GM19025 (cell line): ENCODE measurements at regions not wholly inside any gene's neighbourhood (a gene's known extent, or its start where the extent isn't known, plus 50 kb on each side); places are given as distances from the start of the nearest gene placed in this dataset.
A peak's percentile ranks its signal among the peaks of the same experiment; 100 is the strongest.
"Not testable (repeated sequence)": the region's sequence is repeated elsewhere in the genome, so short reads cannot be mapped to it uniquely, and the experiment has no call there.

Experiments
- ATAC-seq: cut with Tn5 transposase; IDR thresholded peaks from one replicate; pipeline ENCODE4 v1.9.1; 2021; ENCODE audit warnings: mild to moderate bottlenecking, low read depth, moderate library complexity; ENCODE audit not compliant: unreplicated experiment

GRCh38 chr1:181951213-181951612 lies 110.3 kb downstream of the ZNF648 start:
- no peak for ATAC-seq

DNA sequence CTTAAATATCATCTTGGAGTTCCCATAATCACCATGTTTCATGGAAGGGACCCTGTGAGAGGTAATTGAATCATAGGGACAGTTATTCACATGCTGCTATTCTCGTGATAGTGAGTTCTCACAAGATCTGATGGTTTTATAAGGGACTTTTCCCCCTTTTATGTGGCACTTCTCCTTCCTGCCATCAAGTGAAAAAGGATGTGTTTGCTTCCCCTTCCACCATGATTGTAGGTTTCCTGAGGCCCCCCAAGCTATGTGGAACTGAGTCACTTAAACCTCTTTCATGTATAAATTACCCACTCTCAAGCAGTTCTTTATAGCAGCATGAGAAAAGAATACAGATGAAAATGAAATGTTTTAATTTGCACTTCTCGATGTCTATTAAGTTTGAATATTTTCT lies 112.0 kb downstream of the ZNF648 start:
- ATAC-seq = no peak

DNA sequence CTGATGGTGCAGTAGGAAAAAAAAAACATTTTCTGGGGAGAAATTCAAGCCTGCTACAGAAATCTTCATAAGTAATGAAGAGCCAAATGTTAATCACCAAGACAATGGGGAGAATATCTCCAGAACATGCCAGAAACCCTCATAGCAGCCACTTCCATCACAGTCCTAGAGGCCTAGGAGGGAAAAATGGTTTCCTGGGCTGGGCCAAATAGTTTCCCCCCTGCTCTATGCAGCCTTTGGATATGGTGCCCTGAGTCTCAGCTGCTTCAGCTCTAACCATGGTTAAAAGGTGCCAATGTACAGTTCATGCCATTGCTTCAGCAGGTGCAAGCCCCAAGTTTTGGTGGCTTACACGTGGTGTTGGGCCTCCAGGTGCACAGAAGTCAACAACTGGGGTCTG lies 113.1 kb downstream of the ZNF648 start:
- ATAC-seq = no peak

- ATAC-seq = no peak
Observed at GRCh38 chr1:181947441-181947840, 114.1 kb downstream of the ZNF648 start.

GRCh38 chr1:181936768-181937581 lies 124.5 kb downstream of the ZNF648 start:
- peak; percentile 87 for ATAC-seq

DNA sequence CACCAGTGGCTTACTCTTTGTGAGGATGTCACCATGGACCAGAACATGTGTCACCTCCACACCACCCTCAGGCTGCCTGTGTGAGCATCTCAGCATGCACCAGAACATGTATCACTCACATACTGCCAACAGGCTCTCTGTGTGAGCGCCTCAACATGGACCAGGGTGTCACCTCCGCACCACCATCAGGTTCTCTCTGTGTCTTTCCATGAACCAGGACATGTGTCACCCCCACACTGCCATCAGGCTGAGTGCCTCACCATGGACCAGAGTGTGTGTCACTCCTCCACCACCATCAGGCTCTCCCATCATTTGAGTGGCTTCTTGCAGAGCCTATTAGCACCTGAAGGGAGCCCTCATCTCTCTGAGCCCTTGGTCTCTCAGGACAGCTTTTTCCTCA lies 125.2 kb downstream of the ZNF648 start:
- peak; percentile 31 for ATAC-seq

DNA sequence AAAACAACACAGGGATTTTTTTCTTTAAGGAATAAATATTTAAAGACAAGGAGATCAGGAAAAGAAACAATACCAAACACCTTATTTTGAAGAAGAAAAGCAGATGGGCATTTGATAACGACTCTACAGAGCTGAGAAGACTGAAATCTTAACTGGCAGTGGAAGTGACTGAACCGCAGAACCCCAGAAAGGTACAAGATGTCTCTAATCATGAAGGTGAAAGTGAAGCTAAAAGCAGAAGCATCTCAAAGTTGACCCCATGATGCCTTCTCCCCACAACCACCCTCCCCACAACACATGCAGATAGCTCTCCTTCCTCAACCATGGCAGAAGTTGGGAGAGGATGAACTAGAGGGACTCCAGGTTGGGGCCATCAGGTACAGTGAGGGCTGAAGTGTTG lies 129.6 kb downstream of the ZNF648 start:
- ATAC-seq = no peak

DNA sequence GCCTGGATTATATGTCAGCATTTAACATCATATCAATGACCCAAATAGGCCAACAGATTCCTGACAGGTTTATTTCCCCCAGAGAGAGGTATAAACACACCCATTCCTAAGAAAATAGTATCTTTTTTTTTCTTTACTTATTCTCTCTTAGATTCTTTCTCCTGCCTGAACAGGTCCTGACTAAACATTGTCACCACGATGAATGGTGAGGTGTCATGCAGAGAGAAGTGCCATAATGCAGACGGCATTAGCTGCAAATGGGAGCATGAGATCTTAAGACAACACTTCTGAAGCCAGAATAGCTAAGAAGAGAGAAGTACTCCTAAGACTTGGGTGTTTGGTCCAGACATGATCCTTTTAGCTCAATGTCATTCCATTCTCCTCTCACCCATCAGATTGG lies 131.3 kb downstream of the ZNF648 start:
- ATAC-seq = no peak

DNA sequence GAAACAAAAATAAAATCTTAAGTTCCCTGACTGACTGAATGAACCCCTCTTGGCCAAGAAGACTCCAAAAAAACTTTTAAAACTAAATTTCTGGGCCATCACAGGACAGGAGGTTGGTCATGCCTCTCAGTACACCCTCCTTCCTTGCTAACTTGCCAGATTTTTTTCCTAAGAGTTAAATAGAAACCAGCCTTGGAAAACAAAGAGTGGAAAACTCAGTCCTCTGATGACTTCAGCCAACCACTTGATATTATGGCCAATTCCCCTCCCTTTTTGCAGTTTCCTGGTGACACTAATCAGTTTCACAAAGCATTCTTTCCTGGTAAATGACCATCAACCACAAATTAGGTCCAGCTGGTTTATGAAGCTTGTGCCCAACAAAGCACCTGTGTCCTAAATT lies 134.8 kb downstream of the ZNF648 start:
- no peak for ATAC-seq

DNA sequence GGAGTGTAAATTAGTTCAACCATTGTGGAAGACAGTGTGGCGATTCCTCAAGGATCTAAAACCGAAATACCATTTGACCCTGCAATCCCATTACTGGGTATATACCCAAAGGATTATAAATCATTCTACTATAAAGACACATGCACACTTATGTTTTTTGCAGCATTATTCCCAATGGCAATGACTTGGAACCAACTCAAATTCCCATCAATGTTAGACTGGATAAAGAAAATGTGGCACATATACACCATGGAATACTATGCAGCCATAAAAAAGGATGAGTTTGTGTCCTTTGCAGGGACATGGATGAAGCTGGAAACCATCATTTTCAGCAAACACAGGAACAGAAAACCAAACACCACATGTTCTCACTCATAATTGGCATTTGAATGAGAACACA lies 137.5 kb downstream of the ZNF648 start:
- ATAC-seq = not testable (repeated sequence)

- no peak for ATAC-seq
Observed at GRCh38 chr1:181919542-181919941, 142.0 kb downstream of the ZNF648 start.

- ATAC-seq = no peak
Observed at GRCh38 chr1:181918880-181919525, 142.5 kb downstream of the ZNF648 start.

DNA sequence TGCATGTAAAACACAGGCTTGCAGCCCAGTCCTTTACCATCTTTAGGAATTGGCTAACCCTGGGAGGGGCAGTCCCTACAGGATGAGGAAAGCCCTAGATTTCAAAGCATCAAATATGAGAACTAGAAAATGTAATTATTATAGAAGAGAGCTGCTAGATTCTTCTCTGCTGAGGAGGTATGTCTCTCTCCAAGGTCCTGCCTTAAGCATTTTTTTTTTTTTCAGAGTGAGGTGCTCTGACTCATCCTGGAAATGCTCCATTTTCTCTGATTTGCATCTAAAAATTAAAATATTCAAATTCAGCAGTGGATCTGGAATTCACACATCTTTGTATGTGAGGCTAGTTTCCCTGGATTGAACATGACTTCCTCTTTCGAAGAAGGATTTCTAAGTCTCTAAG lies 149.8 kb downstream of the ZNF648 start:
- no peak for ATAC-seq

DNA sequence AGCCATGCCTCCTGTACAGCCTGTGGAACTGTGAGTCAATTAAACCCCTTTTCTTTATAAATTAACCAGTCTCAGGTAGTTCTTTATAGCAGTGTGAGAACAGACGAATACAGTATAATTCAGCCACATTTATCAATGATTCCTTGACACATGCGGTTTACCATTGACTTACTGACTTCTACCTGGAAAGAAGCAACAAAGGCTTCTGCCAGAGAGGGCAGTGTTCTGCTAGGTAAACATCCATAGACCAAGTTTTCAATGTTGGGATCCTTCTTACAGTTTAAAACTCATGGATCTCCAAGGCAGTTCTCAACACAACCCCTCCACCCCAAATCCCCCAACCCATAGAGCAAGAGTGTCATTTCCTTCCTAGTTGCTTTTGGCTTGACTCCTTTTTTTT lies 150.6 kb downstream of the ZNF648 start:
- ATAC-seq = no peak

- no peak for ATAC-seq
Observed at GRCh38 chr1:181909010-181909409, 152.5 kb downstream of the ZNF648 start.

DNA sequence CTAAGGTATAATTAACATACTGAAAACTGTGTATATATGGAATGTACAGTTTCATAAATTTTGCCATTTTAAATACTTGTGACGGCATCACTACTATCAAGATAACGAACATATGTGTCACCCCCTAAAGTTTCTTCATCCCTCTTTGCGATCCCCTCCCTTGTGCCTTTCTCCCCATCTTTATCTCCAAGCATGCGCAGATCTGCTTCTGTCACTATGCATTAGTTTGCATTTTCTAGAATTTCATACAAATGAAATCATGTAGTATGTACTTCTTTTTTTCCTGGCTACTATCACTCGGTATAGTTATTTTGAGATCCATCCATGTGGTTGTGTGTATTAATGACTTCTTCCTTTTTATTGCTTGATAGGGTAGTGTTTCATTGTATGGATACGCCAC lies 154.9 kb downstream of the ZNF648 start:
- no peak for ATAC-seq

GRCh38 chr1:181905944-181906597 lies 155.4 kb downstream of the ZNF648 start:
- no peak for ATAC-seq

GRCh38 chr1:181898773-181899172 lies 162.7 kb downstream of the ZNF648 start:
- ATAC-seq = no peak

DNA sequence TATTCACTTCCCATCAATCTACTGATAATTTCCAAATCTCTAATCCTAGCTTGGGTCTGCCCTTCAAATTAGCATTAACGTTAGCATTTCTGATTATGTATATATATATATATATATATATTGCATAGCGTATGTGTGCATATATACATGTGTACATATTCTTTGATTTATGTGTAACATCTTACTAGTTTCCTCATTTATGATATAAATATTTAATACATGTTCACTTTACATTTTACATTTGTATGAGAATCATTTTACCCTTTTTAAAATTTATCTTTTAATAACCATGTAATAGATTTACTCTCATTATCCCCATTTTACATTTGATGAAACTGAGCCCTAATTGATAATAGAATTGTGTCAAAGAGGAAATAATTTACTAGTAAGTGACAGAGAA lies 164.7 kb downstream of the ZNF648 start:
- ATAC-seq = no peak

DNA sequence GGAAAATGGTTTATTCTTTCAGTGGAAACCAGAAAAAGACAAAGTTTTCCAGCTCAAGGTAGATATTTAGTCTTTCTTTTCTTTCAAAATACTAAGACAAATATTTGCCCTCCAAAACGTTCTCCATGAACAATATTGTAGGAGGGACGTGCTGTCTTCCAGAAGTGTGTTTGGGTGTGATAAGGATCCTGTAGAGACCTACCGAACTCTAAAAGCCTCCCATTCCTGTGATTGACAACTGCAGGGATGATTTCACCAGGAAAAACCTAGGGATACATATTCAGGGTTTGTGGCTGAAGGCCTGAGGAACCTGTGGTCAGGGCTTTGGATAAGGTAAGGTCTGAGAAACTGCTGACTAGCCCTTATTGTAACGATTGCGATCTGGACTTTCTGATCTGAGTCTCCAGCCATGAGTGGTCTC lies 167.1 kb downstream of the ZNF648 start:
- no peak for ATAC-seq

DNA sequence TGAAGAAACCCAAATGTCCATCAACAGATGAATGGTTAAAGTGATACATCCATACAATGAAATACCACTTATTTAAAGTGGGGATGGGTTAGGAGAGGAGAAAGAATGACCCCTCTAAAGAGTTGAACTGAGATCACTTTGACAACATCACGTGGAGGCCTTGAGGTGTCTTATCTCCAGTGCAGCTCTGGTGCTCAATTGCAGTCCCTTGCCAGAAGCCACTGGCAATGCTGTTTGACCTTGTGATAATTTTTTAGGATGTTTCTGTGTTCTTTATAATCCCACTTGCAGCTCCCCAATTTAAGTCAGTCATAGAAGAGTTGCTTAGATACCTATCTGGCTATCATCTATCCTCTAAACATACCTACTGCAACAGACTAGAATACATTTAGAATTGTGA lies 167.6 kb downstream of the ZNF648 start:
- no peak for ATAC-seq

DNA sequence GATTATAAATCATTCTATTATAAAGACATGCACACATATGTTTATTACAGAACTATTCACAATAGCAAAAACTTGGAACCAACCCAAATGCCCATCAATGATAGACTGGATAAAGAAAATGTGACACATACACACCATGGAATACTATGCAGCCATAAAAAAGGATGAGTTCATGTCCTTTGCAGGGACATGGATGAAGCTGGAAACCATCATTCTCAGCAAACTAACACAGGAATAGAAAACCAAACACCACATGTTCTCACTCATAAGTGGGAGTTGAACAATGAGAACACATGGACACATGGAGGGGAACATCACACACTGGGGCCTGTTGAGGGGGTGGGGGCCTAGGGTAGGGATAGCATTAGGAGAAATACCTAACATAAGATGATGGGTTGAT lies 168.4 kb downstream of the ZNF648 start:
- not testable (repeated sequence) for ATAC-seq
